GM12878 (cell line): ENCODE measurements at regions not wholly inside any gene's neighbourhood (a gene's known extent, or its start where the extent isn't known, plus 50 kb on each side); places are given as distances from the start of the nearest gene placed in this dataset.
"Not testable (repeated sequence)": the region's sequence is repeated elsewhere in the genome, so short reads cannot be mapped to it uniquely, and the experiment has no call there.

Experiments used
- ATAC-seq: fragments of 200-7000 bp; cut with Tn5 transposase; 3 replicates; pipeline ENCODE4 v1.9.1; 2020; ENCODE audit warnings: mild to moderate bottlenecking, moderate library complexity
- BruUV-seq: library from RNA; stranded (reverse); fragments of 400-500 nt; replicated peaks from 2 replicates; lab custom pipeline; 2021; lab: Mats Ljungman, UMichigan
- CTCF ChIA-PET: fragments of 300-600 bp; sonication (Branson Sonifier 250); formaldehyde crosslinking; extraction: SDS; loops from one replicate; lab custom pipeline; 2021; ENCODE audit warnings: inconsistent platforms; lab: Yijun Ruan, JAX
- POLR2A ChIA-PET: fragments of 350-600 bp; formaldehyde crosslinking; extraction: SDS; loops from one replicate; lab custom pipeline; 2021; ENCODE audit warnings: inconsistent platforms; lab: Charles Lee
- RAD21 ChIA-PET: fragments of 300-600 bp; sonication (Branson Sonifier 250); formaldehyde crosslinking; loops from one replicate; lab custom pipeline; 2023; ENCODE audit warnings: antibody characterized with exemption; ENCODE audit not compliant: unreplicated experiment; lab: Charles Lee
- SMC1A ChIA-PET: fragments of 300-600 bp; sonication (Branson Sonifier 250); formaldehyde crosslinking; loops from one replicate; lab custom pipeline; 2023; ENCODE audit not compliant: unreplicated experiment, uncharacterized antibody; lab: Charles Lee
- DNase-seq: peaks from one replicate; pipeline ENCODE4 v3.0.0-alpha.2; 2011; ENCODE audit warnings: low read depth, low spot score
- FAIRE-seq: peaks from 3 replicates; lab custom pipeline; 2011; peaks lifted over from hg19 to GRCh38; lab: Jason Lieb, UNC
- H2AFZ ChIP-seq: 2 replicates; pipeline ENCODE4 v1.6.0; 2011; ENCODE audit warnings: low read depth, low read length, control low read depth; ENCODE audit not compliant: control insufficient read depth
- H3K27ac ChIP-seq: 2 replicates; pipeline ENCODE4 v1.5.1; 2011; ENCODE audit warnings: control low read depth; ENCODE audit not compliant: control insufficient read depth, insufficient read depth
- H3K27me3 ChIP-seq, 2 experiments: replicated peaks in 1 of 2; 2 replicates each; pipeline versions ENCODE4 v1.6.0 to v1.6.1; 2011; ENCODE audit warnings: low read length in 1 of 2; ENCODE audit not compliant: control insufficient read depth in 2 of 2, insufficient read depth in 2 of 2
- H3K36me3 ChIP-seq, 2 experiments: 2 replicates each; pipeline ENCODE4 v1.5.1; 2011; ENCODE audit warnings: low read length in 1 of 2; ENCODE audit not compliant: control insufficient read depth in 2 of 2, insufficient read depth in 2 of 2
- H3K4me1 ChIP-seq: 2 replicates; pipeline ENCODE4 v1.6.1; 2011; ENCODE audit warnings: mild to moderate bottlenecking, low read length, moderate library complexity, mixed read lengths; ENCODE audit not compliant: control insufficient read depth, insufficient read depth
- H3K4me2 ChIP-seq: 2 replicates; pipeline ENCODE4 v1.6.0; 2011; ENCODE audit warnings: control low read depth; ENCODE audit not compliant: control insufficient read depth, insufficient read depth
- H3K4me3 ChIP-seq: fragments of 200-600 bp; sonication (generic); 2 replicates; pipeline ENCODE4 v1.5.1; 2016
- H3K79me2 ChIP-seq: 2 replicates; pipeline ENCODE4 v1.6.0; 2011; ENCODE audit warnings: low read length; ENCODE audit not compliant: control insufficient read depth, insufficient read depth
- H3K9ac ChIP-seq: 2 replicates; pipeline ENCODE4 v1.8.0; 2011; ENCODE audit warnings: low read length, control low read depth, mixed read lengths; ENCODE audit not compliant: control insufficient read depth, insufficient read depth
- H3K9me3 ChIP-seq: replicated peaks from 3 replicates; pipeline ENCODE4 v1.5.1; 2011; ENCODE audit warnings: mild to moderate bottlenecking, low read length; ENCODE audit not compliant: control insufficient read depth, insufficient read depth
- H4K20me1 ChIP-seq: 2 replicates; pipeline ENCODE4 v1.6.0; 2011; ENCODE audit not compliant: control insufficient read depth, insufficient read depth
- whole genome bisulfite sequencing: methylation state at CpG from one replicate; pipeline ENCODE4 v1.1.6; 2016; ENCODE audit warnings: low lambda C conversion rate; ENCODE audit not compliant: insufficient replicate concordance, insufficient coverage; ENCODE audit errors: missing lambda C conversion rate; 5-methylcytosine and 5-hydroxymethylcytosine counted together
- in situ Hi-C: fragments of 300-500 bp; cut with MboI; formaldehyde crosslinking; loops from 9 replicates; pipeline ENCODE4 v1.14.3; 2018; ENCODE audit warnings: mixed read lengths
- intact Hi-C: fragments of 100-400 bp; cut with micrococcal nuclease; formaldehyde crosslinking; loops from one replicate; pipeline ENCODE4 v1.14.2; 2022; ENCODE audit not compliant: unreplicated experiment

DNA sequence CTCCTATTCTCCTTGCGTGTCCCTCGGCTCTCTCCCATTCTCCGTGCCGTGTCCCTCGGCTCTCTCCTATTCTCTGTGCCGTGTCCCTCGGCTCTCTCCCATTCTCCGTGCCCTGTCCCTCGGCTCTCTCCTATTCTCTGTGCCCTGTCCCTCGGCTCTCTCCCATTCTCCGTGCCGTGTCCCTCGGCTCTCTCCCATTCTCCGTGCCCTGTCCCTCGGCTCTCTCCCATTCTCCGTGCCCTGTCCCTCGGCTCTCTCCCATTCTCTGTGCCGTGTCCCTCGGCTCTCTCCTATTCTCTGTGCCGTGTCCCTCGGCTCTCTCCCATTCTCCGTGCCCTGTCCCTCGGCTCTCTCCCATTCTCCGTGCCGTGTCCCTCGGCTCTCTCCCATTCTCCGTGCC lies 94.1 kb upstream of the FRG1 start:
- SMC1A ChIA-PET, H3K27ac ChIP-seq, H3K9ac ChIP-seq, H3K4me1 ChIP-seq, H3K36me3 ChIP-seq, BruUV-seq, RAD21 ChIA-PET, FAIRE-seq, ATAC-seq, POLR2A ChIA-PET, CTCF ChIA-PET, intact Hi-C loops, H3K9me3 ChIP-seq, in situ Hi-C loops, H3K27me3 ChIP-seq, H4K20me1 ChIP-seq, H3K79me2 ChIP-seq, DNase-seq, H2AFZ ChIP-seq, H3K4me3 ChIP-seq, H3K4me2 ChIP-seq: not testable (repeated sequence)
- 92% methylated on average over 27 of the region's 27 CpGs for WGBS

DNA sequence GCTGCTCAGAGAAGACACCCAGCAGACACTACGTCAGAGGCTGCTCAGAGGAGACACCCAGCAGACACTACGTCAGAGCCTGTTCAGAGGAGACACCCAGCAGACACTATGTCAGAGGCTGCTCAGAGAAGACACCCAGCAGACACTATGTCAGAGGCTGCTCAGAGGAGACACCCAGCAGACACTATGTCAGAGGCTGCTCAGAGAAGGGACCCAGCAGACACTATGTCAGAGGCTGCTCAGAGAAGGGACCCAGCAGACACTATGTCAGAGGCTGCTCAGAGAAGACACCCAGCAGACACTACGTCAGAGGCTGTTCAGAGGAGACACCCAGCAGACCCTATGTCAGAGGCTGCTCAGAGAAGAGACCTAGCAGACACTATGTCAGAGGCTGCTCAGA lies 92.0 kb upstream of the FRG1 start:
- ATAC-seq, H4K20me1 ChIP-seq, BruUV-seq, H3K9me3 ChIP-seq, FAIRE-seq, SMC1A ChIA-PET, DNase-seq, CTCF ChIA-PET, H3K9ac ChIP-seq, H3K27ac ChIP-seq, H3K4me3 ChIP-seq, H3K79me2 ChIP-seq, H3K27me3 ChIP-seq, H3K36me3 ChIP-seq, intact Hi-C loops, H3K4me1 ChIP-seq, in situ Hi-C loops, H3K4me2 ChIP-seq, RAD21 ChIA-PET, H2AFZ ChIP-seq: not testable (repeated sequence)
- POLR2A ChIA-PET = interaction anchor here (0.6 kb wide), 1 partner anchor 16 kb away, joined by 3 read pairs; no protein-coding TSS in a partner anchor
- WGBS = 5% methylated on average over 3 of the region's 3 CpGs
